ENCODE measurements at regions not wholly inside any gene's neighbourhood (a gene's known extent, or its start where the extent isn't known, plus 50 kb on each side); places are given as distances from the start of the nearest gene placed in this dataset.
A peak's percentile ranks its signal among the peaks of the same experiment; 100 is the strongest.

DNA sequence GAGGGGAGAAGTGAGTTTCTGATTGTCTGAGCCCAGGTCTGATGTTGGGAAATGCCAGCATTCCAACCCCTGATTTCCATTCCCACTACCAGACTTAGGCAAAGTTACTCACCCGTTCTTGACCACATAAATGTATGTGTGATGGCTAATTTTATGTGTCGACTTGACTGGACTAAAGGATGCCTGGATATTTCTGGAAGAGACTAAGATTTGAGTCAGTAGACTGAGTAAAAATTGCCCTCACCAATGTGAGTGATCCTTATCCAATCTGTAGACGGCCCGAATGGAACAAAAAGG is 95.8 kb upstream of the TAB2 start:
- H2AFZ ChIP-seq (ENCODE audit: low read length): peak overlapping the region; percentile 6; the same call in 1 of the 2 replicates
- no peak overlapping the region for H3K9ac ChIP-seq (replicated peaks in 1 of 4; ENCODE audit: extremely low read depth in 1 of 4, low read depth in 3 of 4, low read length in 3 of 4)
- no peak overlapping the region for H2BK20ac ChIP-seq (ENCODE audit: low read length)
- H3K14ac ChIP-seq (ENCODE audit: insufficient read length): no peak overlapping the region
- no peaks in the 10 kb centered on the region for H3K23me2 ChIP-seq (ENCODE audit: low read depth, low read length)
- H4K5ac ChIP-seq (ENCODE audit: insufficient read length, low read depth, low read length): no peak overlapping the region
- H2AK5ac ChIP-seq (ENCODE audit: low read depth, low read length): no peak overlapping the region
- H3K56ac ChIP-seq (replicated peaks; ENCODE audit: insufficient read length, low read depth, low read length): no peak overlapping the region
- no peak overlapping the region for H3K18ac ChIP-seq (ENCODE audit: extremely low read depth, low read length)
- POLR2A ChIA-PET (ENCODE audit: partially characterized antibody): no interaction called here
- H3K27ac ChIP-seq (ENCODE audit: low read depth, low read length): no peak overlapping the region
- H3K4me3 ChIP-seq (ENCODE audit: extremely low read depth in 1 of 4, insufficient read depth in 2 of 4, low read depth in 3 of 4, low read length in 4 of 4): no peak overlapping the region
- H3K9me3 ChIP-seq (ENCODE audit: insufficient read depth in 2 of 2, low read depth in 1 of 2, low read length in 1 of 2): no peaks in the 10 kb centered on the region
- 76% methylated on average over 4 of the region's 4 CpGs; no CpG with 5 or more reads in 1 of the 2 experiments for WGBS, 2 experiments (ENCODE audit: extremely low coverage in 1 of 2, insufficient coverage in 1 of 2, insufficient read length in 1 of 2, insufficient replicate concordance in 2 of 2, low coverage in 1 of 2, low lambda C conversion rate in 2 of 2, missing lambda C conversion rate in 1 of 2)
- no peaks in the 10 kb centered on the region for H4K20me1 ChIP-seq (replicated peaks in 1 of 2; ENCODE audit: control insufficient read depth in 1 of 2, insufficient read depth in 2 of 2, low read length in 2 of 2)
- no peak overlapping the region for H2BK15ac ChIP-seq (ENCODE audit: low read length)
- FAIRE-seq (no peak), DNase-seq (ENCODE audit: low read depth in 1 of 2, low spot score in 2 of 2) (no peak)
- H3K36me3 ChIP-seq (ENCODE audit: control insufficient read depth in 2 of 4, insufficient read depth in 4 of 4, low read length in 3 of 4): no peaks in the 10 kb centered on the region
- no peak overlapping the region for H4K8ac ChIP-seq (ENCODE audit: extremely low read depth, insufficient read depth, low read length)
- no peaks in the 10 kb centered on the region for H3K27me3 ChIP-seq (replicated peaks in 1 of 4; ENCODE audit: control insufficient read depth in 3 of 4, extremely low read depth in 1 of 4, insufficient read depth in 3 of 4, low read length in 3 of 4)
- no peak overlapping the region for H3K23ac ChIP-seq (ENCODE audit: insufficient read length)
- no peak overlapping the region for H2BK5ac ChIP-seq (ENCODE audit: low read depth, low read length)
- no peak overlapping the region for H3K4me2 ChIP-seq (ENCODE audit: insufficient read depth in 1 of 2, low read depth in 2 of 2, low read length in 2 of 2)
- CTCF ChIA-PET (ENCODE audit: partially characterized antibody): no interaction called here
- no peak overlapping the region for H4K91ac ChIP-seq (replicated peaks; ENCODE audit: insufficient read length, low read length)
- peaks cover 0 to 4% (median under 1%) of the 10 kb centered on the region in 4 experiments; a peak in 3 of 7 replicates for H3K4me1 ChIP-seq (replicated peaks in 1 of 4; ENCODE audit: control insufficient read depth in 3 of 4, insufficient read depth in 4 of 4, low read length in 3 of 4)
- no peak overlapping the region for H2BK12ac ChIP-seq (ENCODE audit: low read depth, low read length)
- no peaks in the 10 kb centered on the region for H3K79me2 ChIP-seq (ENCODE audit: control insufficient read depth in 1 of 2, insufficient read depth in 2 of 2, low read length in 2 of 2)
- H2BK120ac ChIP-seq (replicated peaks; ENCODE audit: low read depth, low read length): no peak overlapping the region
- no peak overlapping the region for H3K4ac ChIP-seq (replicated peaks; ENCODE audit: insufficient read length, low read depth, low read length)
- no peaks in the 10 kb centered on the region for H3K79me1 ChIP-seq (ENCODE audit: low read depth, low read length)
- TF ChIP-seq KDM1A (IDR thresholded peaks at IDR 0.05; ENCODE audit: borderline replicate concordance, low read length) (no peak), CHD1 (IDR thresholded peaks at IDR 0.05; ENCODE audit: low read depth, low read length) (no peak), CTBP2 (IDR thresholded peaks at IDR 0.05; ENCODE audit: borderline replicate concordance, insufficient read depth, insufficient read length, low read length) (no peak), NRF1 (IDR thresholded peaks at IDR 0.05; ENCODE audit: low read depth, low read length) (no peak), ASH2L (IDR thresholded peaks at IDR 0.05; ENCODE audit: low read length) (no peak), EGR1 (IDR thresholded peaks at IDR 0.05; ENCODE audit: borderline replicate concordance, low read depth, low read length) (no peak), TCF12 (IDR thresholded peaks at IDR 0.05; ENCODE audit: low read depth, low read length) (no peak), HDAC6 (IDR thresholded peaks at IDR 0.05; ENCODE audit: low read depth, low read length) (no peak), TBP (IDR thresholded peaks at IDR 0.05; ENCODE audit: low read depth, low read length) (no peak), CBX8 (IDR thresholded peaks at IDR 0.05; ENCODE audit: borderline replicate concordance, low read depth, low read length) (no peak), ZNF274 (IDR thresholded peaks at IDR 0.05; ENCODE audit: borderline replicate concordance, extremely low read depth, low read length) (no peak), SIRT6 (IDR thresholded peaks at IDR 0.05; ENCODE audit: low read length) (no peak), ATF2 (IDR thresholded peaks at IDR 0.05; ENCODE audit: low read length) (no peak)
- TF ChIP-seq, protein P1, sequence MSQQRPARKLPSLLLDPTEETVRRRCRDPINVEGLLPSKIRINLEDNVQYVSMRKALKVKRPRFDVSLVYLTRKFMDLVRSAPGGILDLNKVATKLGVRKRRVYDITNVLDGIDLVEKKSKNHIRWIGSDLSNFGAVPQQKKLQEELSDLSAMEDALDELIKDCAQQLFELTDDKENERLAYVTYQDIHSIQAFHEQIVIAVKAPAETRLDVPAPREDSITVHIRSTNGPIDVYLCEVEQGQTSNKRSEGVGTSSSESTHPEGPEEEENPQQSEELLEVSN (IDR thresholded peaks at IDR 0.05): no peak

All from H1 (cell line).